GM19468 (cell line): ENCODE measurements at regions not wholly inside any gene's neighbourhood (a gene's known extent, or its start where the extent isn't known, plus 50 kb on each side); places are given as distances from the start of the nearest gene placed in this dataset.
"Not testable (repeated sequence)": the region's sequence is repeated elsewhere in the genome, so short reads cannot be mapped to it uniquely, and the experiment has no call there.

Experiments used
- ATAC-seq: cut with Tn5 transposase; IDR thresholded peaks from one replicate; pipeline ENCODE4 v1.9.1; 2021; ENCODE audit warnings: mild to moderate bottlenecking, moderate library complexity, moderate number of reproducible peaks; ENCODE audit not compliant: unreplicated experiment; ENCODE audit errors: extremely low read depth

GRCh38 chr14:58750321-58751269 lies 112.8 kb downstream of the DACT1 start:
- no peak for ATAC-seq

- no peak for ATAC-seq
Measured at GRCh38 chr14:58751788-58752187, 114.0 kb downstream of the DACT1 start.

GRCh38 chr14:58752289-58752688 lies 114.5 kb downstream of the DACT1 start:
- no peak for ATAC-seq

GRCh38 chr14:58752771-58753201 lies 115.0 kb downstream of the DACT1 start:
- ATAC-seq: no peak

GRCh38 chr14:58755031-58755925 lies 117.5 kb downstream of the DACT1 start:
- ATAC-seq: no peak

GRCh38 chr14:58760121-58760520 lies 122.4 kb downstream of the DACT1 start:
- ATAC-seq: no peak

GRCh38 chr14:58762629-58763028 lies 124.9 kb downstream of the DACT1 start:
- no peak for ATAC-seq

- ATAC-seq: no peak
Measured at GRCh38 chr14:58763210-58763609, 125.4 kb downstream of the DACT1 start.

GRCh38 chr14:58765418-58765831 lies 127.7 kb downstream of the DACT1 start:
- ATAC-seq: no peak

- no peak for ATAC-seq
Measured at GRCh38 chr14:58765843-58766242, 128.1 kb downstream of the DACT1 start.

GRCh38 chr14:58769011-58769643 lies 131.4 kb downstream of the DACT1 start:
- ATAC-seq: no peak

GRCh38 chr14:58769771-58770170 lies 132.0 kb downstream of the DACT1 start:
- ATAC-seq: no peak

GRCh38 chr14:58770491-58770982 lies 132.8 kb downstream of the DACT1 start:
- no peak for ATAC-seq

GRCh38 chr14:58771016-58771415 lies 133.3 kb downstream of the DACT1 start:
- no peak for ATAC-seq

GRCh38 chr14:58772116-58772515 lies 134.4 kb downstream of the DACT1 start:
- no peak for ATAC-seq

GRCh38 chr14:58772794-58773620 lies 135.2 kb downstream of the DACT1 start:
- ATAC-seq: no peak

- ATAC-seq: no peak
Measured at GRCh38 chr14:58774531-58774930, 136.8 kb downstream of the DACT1 start.

- ATAC-seq: not testable (repeated sequence)
Measured at GRCh38 chr14:58775130-58775529, 137.4 kb downstream of the DACT1 start.

GRCh38 chr14:58776516-58776915 lies 138.8 kb downstream of the DACT1 start:
- no peak for ATAC-seq
